CD4-positive, alpha-beta T cell (primary cell): ENCODE measurements at regions not wholly inside any gene's neighbourhood (a gene's known extent, or its start where the extent isn't known, plus 50 kb on each side); places are given as distances from the start of the nearest gene placed in this dataset.

Experiments used
- ATAC-seq: fragments of 200-7000 bp; cut with Tn5 transposase; one replicate; pipeline ENCODE4 v1.10.0; 2022; ENCODE audit warnings: mild to moderate bottlenecking; ENCODE audit not compliant: poor library complexity
- CTCF ChIA-PET: fragments of 350-600 bp; sonication (Branson Sonifier 250); formaldehyde crosslinking; loops from one replicate; lab custom pipeline; 2021; ENCODE audit warnings: antibody characterized with exemption, inconsistent platforms; lab: Charles Lee
- POLR2A ChIA-PET: fragments of 350-600 bp; sonication (Branson Sonifier 250); formaldehyde crosslinking; loops from one replicate; lab custom pipeline; 2021; ENCODE audit warnings: antibody characterized with exemption, inconsistent platforms; lab: Charles Lee
- DNase-seq, 14 experiments: peaks; one replicate each; pipeline ENCODE4 v3.0.0-alpha.2; 2013 to 2020; ENCODE audit warnings: mixed read lengths in 2 of 14
- H3K27ac ChIP-seq, 2 donors: one replicate each; pipeline versions ENCODE4 v1.5.1 to v1.7.0; 2013; ENCODE audit warnings: low read length in 2 of 2, low read depth in 1 of 2, mild to moderate bottlenecking in 1 of 2
- H3K27me3 ChIP-seq, 2 experiments: 1 replicate in 1 of 2; 2 replicates in 1 of 2; pipeline versions ENCODE4 v1.6.1 to v1.7.0; 2013; ENCODE audit warnings: low read length in 2 of 2, control low read depth in 1 of 2, mild to moderate bottlenecking in 1 of 2, moderate library complexity in 1 of 2; ENCODE audit not compliant: insufficient read depth in 2 of 2, control insufficient read depth in 1 of 2
- H3K36me3 ChIP-seq: one replicate; pipeline ENCODE4 v1.6.1; 2013; ENCODE audit warnings: low read length, control low read depth; ENCODE audit not compliant: insufficient read depth
- H3K4me1 ChIP-seq: one replicate; pipeline ENCODE4 v1.6.1; 2013; ENCODE audit warnings: low read length, control low read depth; ENCODE audit not compliant: insufficient read depth
- H3K4me3 ChIP-seq: one replicate; pipeline ENCODE4 v1.5.1; 2013; ENCODE audit warnings: mild to moderate bottlenecking, low read length, moderate library complexity
- H3K9me3 ChIP-seq, 2 experiments: 1 replicate in 1 of 2; 2 replicates in 1 of 2; pipeline versions ENCODE4 v1.6.1 to v1.7.0; 2013; ENCODE audit warnings: low read length in 2 of 2, mild to moderate bottlenecking in 2 of 2, control low read depth in 1 of 2, moderate library complexity in 1 of 2; ENCODE audit not compliant: control insufficient read depth in 1 of 2, insufficient read depth in 1 of 2
- H3K27ac Mint-ChIP-seq: one replicate; pipeline ENCODE4 v1.8.0; 2020; ENCODE audit warnings: mixed read lengths
- H3K27me3 Mint-ChIP-seq: one replicate; pipeline ENCODE4 v1.8.0; 2021; ENCODE audit warnings: mixed read lengths
- H3K36me3 Mint-ChIP-seq: one replicate; pipeline ENCODE4 v1.8.0; 2021; ENCODE audit warnings: low read depth, mixed read lengths
- H3K4me1 Mint-ChIP-seq: one replicate; pipeline ENCODE4 v1.8.0; 2021; ENCODE audit warnings: low read depth, mixed read lengths
- H3K4me3 Mint-ChIP-seq: one replicate; pipeline ENCODE4 v1.8.0; 2020; ENCODE audit warnings: mild to moderate bottlenecking, mixed read lengths
- H3K9me3 Mint-ChIP-seq: one replicate; pipeline ENCODE4 v1.8.0; 2020; ENCODE audit warnings: mixed read lengths
- CTCF ChIP-seq: fragments of 200-600 bp; IDR thresholded peaks from one replicate; pipeline ENCODE4 v1.8.0; 2022; ENCODE audit warnings: antibody characterized with exemption, mild to moderate bottlenecking
- intact Hi-C, 2 experiments: fragments of 100-400 bp; cut with DNase I in 1 of 2; cut with micrococcal nuclease in 1 of 2; formaldehyde crosslinking; loops; one replicate each; pipeline versions ENCODE4 v1.15.1 to v1.9.0; 2023 to 2025; cut with DNase I, micrococcal nuclease

DNA sequence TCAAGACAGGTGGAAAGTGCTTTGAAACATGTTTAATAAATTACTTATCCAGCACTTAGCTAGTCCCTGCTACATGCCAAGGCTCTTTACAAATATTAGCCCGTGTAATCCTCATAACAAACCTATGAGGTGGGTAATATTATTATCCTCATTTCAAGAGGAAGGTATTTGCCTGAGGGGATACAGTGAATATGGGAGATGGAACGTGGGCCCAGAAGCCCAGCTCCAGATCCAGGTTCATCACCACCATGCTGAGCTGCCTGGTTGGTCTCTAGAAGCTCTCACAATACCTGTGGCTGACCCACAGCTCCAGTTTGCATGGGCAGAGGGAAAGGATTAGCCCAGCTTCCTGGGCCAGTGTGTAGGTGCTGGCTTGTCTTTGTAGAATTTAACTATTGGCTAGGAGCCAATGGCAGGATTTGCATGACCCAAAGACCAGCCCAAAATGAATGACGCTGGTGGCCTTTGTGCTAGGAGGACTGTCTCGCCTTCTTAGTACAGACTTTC, 61.6 kb upstream of the ATP8B1 start:
- ChIA-PET POLR2A (no interaction called here), CTCF (no interaction called here)
- no peak overlapping the region for H3K27ac ChIP-seq
- ATAC-seq (no peak), DNase-seq (no peak)
- Mint-ChIP-seq H3K9me3 (no peaks in the 10 kb centered on the region), H3K36me3 (no peaks in the 10 kb centered on the region), H3K27me3 (peaks cover 25% of the 10 kb centered on the region), H3K4me1 (no peaks in the 10 kb centered on the region), H3K4me3 (no peak overlapping the region), H3K27ac (no peak overlapping the region)
- no peaks in the 10 kb centered on the region for H3K9me3 ChIP-seq
- TF ChIP-seq CTCF, result no peak
- no peaks in the 10 kb centered on the region for H3K36me3 ChIP-seq
- H3K4me3 ChIP-seq, result no peak overlapping the region
- intact Hi-C loops, result no loop called here
- peaks cover 0 to 4% of the 10 kb centered on the region in 2 experiments for H3K27me3 ChIP-seq
- no peaks in the 10 kb centered on the region for H3K4me1 ChIP-seq

GRCh38 chr18:57863706-57864105, 60.6 kb upstream of the ATP8B1 start:
- no peak for TF ChIP-seq CTCF
- Histone ChIP-seq H3K9me3 (no peaks in the 10 kb centered on the region), H3K27ac (no peak overlapping the region), H3K27me3 (peaks cover 0 to 4% of the 10 kb centered on the region in 2 experiments), H3K4me1 (no peaks in the 10 kb centered on the region), H3K36me3 (no peaks in the 10 kb centered on the region), H3K4me3 (no peak overlapping the region)
- H3K9me3 Mint-ChIP-seq, result no peaks in the 10 kb centered on the region
- ChIA-PET CTCF (no interaction called here), POLR2A (no interaction called here)
- H3K27me3 Mint-ChIP-seq, result peaks cover 25% of the 10 kb centered on the region
- no peak for ATAC-seq
- no peak for DNase-seq
- H3K4me3 Mint-ChIP-seq, result no peak overlapping the region
- H3K36me3 Mint-ChIP-seq, result no peaks in the 10 kb centered on the region
- H3K4me1 Mint-ChIP-seq, result no peaks in the 10 kb centered on the region
- intact Hi-C loops, result no loop called here
- no peak overlapping the region for H3K27ac Mint-ChIP-seq

- H3K27ac Mint-ChIP-seq, result no peak overlapping the region
- H3K4me1 Mint-ChIP-seq, result no peaks in the 10 kb centered on the region
- intact Hi-C loops, result no loop called here
- H3K9me3 Mint-ChIP-seq, result no peaks in the 10 kb centered on the region
- no peak for TF ChIP-seq CTCF
- no peak overlapping the region for H3K4me3 Mint-ChIP-seq
- H3K4me3 ChIP-seq, result no peak overlapping the region
- peaks cover 9% of the 10 kb centered on the region for H3K27me3 Mint-ChIP-seq
- ATAC-seq (no peak), DNase-seq (peak in 1 of 14 experiments; percentile 0)
- ChIA-PET CTCF (no interaction called here), POLR2A (no interaction called here)
- H3K27me3 ChIP-seq, result no peaks in the 10 kb centered on the region
- no peak overlapping the region for H3K27ac ChIP-seq
- no peaks in the 10 kb centered on the region for H3K4me1 ChIP-seq
- no peaks in the 10 kb centered on the region for H3K36me3 Mint-ChIP-seq
- H3K9me3 ChIP-seq, result no peaks in the 10 kb centered on the region
- no peaks in the 10 kb centered on the region for H3K36me3 ChIP-seq
Measured at GRCh38 chr18:57859314-57859713, 56.2 kb upstream of the ATP8B1 start.
